GM21367 (cell line): ENCODE measurements at regions not wholly inside any gene's neighbourhood (a gene's known extent, or its start where the extent isn't known, plus 50 kb on each side); places are given as distances from the start of the nearest gene placed in this dataset.

Source experiments
- ATAC-seq: cut with Tn5 transposase; IDR thresholded peaks from one replicate; pipeline ENCODE4 v1.9.1; 2021; ENCODE audit not compliant: unreplicated experiment

GRCh38 chr9:107755246-107755645 is 265.7 kb upstream of the KLF4 start:
- no peak for ATAC-seq

- no peak for ATAC-seq
These were observed 262.1 kb upstream of the KLF4 start for GRCh38 chr9:107751567-107752210.

- no peak for ATAC-seq
These were observed 261.4 kb upstream of the KLF4 start for GRCh38 chr9:107750741-107751566.

- ATAC-seq: no peak
These were observed 260.3 kb upstream of the KLF4 start for GRCh38 chr9:107749787-107750444.

- ATAC-seq: no peak
These were observed 255.3 kb upstream of the KLF4 start for GRCh38 chr9:107744873-107745272.

- ATAC-seq: no peak
These were observed 253.2 kb upstream of the KLF4 start for GRCh38 chr9:107742531-107743309.

- ATAC-seq: no peak
These were observed 250.8 kb upstream of the KLF4 start for GRCh38 chr9:107740088-107740980.

GRCh38 chr9:107739601-107740082 is 250.1 kb upstream of the KLF4 start:
- no peak for ATAC-seq

GRCh38 chr9:107738789-107739188 is 249.2 kb upstream of the KLF4 start:
- ATAC-seq: no peak

GRCh38 chr9:107737987-107738743 is 248.6 kb upstream of the KLF4 start:
- no peak for ATAC-seq

- ATAC-seq: no peak
These were observed 248.0 kb upstream of the KLF4 start for GRCh38 chr9:107737610-107737986.

- no peak for ATAC-seq
These were observed 246.3 kb upstream of the KLF4 start for GRCh38 chr9:107735821-107736220.

GRCh38 chr9:107734256-107735013 is 244.9 kb upstream of the KLF4 start:
- no peak for ATAC-seq

- ATAC-seq: no peak
These were observed 243.9 kb upstream of the KLF4 start for GRCh38 chr9:107733523-107733894.

- no peak for ATAC-seq
These were observed 243.4 kb upstream of the KLF4 start for GRCh38 chr9:107732781-107733522.

- ATAC-seq: no peak
These were observed 241.7 kb upstream of the KLF4 start for GRCh38 chr9:107731115-107731762.

GRCh38 chr9:107730666-107731065 is 241.1 kb upstream of the KLF4 start:
- ATAC-seq: no peak
